ENCODE measurements at regions not wholly inside any gene's neighbourhood (a gene's known extent, or its start where the extent isn't known, plus 50 kb on each side); places are given as distances from the start of the nearest gene placed in this dataset.

- TF ChIP-seq, protein P1, sequence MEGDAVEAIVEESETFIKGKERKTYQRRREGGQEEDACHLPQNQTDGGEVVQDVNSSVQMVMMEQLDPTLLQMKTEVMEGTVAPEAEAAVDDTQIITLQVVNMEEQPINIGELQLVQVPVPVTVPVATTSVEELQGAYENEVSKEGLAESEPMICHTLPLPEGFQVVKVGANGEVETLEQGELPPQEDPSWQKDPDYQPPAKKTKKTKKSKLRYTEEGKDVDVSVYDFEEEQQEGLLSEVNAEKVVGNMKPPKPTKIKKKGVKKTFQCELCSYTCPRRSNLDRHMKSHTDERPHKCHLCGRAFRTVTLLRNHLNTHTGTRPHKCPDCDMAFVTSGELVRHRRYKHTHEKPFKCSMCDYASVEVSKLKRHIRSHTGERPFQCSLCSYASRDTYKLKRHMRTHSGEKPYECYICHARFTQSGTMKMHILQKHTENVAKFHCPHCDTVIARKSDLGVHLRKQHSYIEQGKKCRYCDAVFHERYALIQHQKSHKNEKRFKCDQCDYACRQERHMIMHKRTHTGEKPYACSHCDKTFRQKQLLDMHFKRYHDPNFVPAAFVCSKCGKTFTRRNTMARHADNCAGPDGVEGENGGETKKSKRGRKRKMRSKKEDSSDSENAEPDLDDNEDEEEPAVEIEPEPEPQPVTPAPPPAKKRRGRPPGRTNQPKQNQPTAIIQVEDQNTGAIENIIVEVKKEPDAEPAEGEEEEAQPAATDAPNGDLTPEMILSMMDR (IDR thresholded peaks at IDR 0.05; ENCODE audit: low read depth, low read length), result no peak
- DNase-seq (ENCODE audit: extremely low read depth, low read depth), result no peak
Observed at GRCh38 chr13:64248371-64249065, 2832.9 kb upstream of the PCDH20 start.

DNA sequence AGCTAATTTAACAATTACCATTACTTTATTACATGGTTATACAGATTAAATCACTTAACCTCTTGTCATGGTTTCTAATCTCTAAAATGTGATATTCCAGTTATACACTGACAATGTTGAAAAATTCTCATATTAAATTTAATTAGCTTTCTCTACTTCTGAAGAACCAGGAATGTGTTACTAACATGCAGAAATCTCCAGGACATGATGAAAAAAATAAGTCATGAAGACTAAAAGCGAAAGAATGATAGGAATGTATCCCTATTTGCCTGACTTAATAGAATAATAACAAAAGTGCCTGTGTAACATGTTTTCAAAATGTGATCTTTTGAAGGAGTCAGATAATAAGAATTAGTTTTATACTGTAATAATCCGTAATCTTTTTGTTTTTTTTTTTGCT, 2823.7 kb upstream of the PCDH20 start:
- DNase-seq (ENCODE audit: extremely low read depth, low read depth), result no peak
- TF ChIP-seq, protein P1 (IDR thresholded peaks at IDR 0.05; ENCODE audit: low read depth, low read length), result no peak

DNA sequence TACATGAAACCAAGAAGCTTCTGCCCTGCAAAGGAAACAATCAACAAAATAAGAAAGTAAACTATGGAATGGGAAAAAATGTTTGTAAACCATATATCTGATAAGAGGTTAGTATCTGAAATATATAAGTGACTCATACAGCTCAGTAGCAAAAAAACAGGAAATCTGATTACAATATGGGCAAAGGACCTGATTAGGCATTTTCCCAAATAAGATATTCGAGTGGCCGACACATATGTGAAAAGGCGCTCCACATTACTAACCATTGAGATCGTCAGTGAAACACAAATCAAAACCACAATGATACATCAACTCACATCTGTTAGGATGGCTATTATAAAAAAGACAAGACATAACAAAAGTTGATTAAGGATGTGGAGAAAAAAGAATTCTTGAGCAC, 2818.6 kb upstream of the PCDH20 start:
- no peak for DNase-seq (ENCODE audit: extremely low read depth, low read depth)
- TF ChIP-seq, protein P1 (IDR thresholded peaks at IDR 0.05; ENCODE audit: low read depth, low read length), result no peak

DNA sequence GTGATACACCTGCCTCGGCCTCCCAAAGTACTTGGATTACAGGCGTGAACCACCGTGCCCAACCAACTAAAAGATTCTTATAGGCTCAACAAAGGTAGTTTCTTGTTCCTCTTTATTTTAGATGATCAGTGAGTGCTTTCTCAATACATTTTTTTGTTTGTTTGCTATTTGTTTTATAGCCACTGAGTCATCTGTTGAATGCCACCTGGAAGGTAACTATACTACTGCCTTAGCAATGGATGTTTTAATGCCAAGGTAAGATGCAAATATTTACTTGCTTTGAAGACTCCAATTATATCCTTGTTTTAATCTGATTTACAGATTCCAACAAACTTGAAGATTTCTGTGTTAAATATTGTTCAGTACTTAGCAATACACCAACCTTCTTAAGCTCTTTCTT, 2807.4 kb upstream of the PCDH20 start:
- TF ChIP-seq, protein P1 (IDR thresholded peaks at IDR 0.05; ENCODE audit: low read depth, low read length), result no peak
- no peak for DNase-seq (ENCODE audit: extremely low read depth, low read depth)

- no peak for DNase-seq (ENCODE audit: extremely low read depth, low read depth)
- TF ChIP-seq, protein P1 (IDR thresholded peaks at IDR 0.05; ENCODE audit: low read depth, low read length), result no peak
Observed at GRCh38 chr13:64206430-64207225, 2791.0 kb upstream of the PCDH20 start.

DNA sequence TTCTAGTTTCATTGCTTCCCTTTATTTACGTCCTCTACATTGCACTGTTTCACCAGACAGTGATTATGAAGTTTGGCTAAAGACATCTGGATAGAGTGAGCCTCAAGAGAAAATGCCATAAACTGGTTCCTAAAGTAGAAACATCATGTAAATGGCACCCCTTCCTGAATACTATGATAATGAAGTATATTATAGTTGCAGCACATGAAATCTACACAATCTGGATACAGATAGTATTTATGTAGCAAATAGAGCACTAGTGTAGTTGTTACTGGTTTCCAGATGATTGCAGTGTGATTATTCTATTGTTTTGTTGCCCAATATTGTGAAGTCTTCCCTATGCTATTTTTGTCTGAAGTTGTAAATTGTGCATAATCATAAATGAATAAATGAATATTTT, 2786.9 kb upstream of the PCDH20 start:
- TF ChIP-seq, protein P1 (IDR thresholded peaks at IDR 0.05; ENCODE audit: low read depth, low read length), result no peak
- no peak for DNase-seq (ENCODE audit: extremely low read depth, low read depth)

- no peak for DNase-seq (ENCODE audit: extremely low read depth, low read depth)
- TF ChIP-seq, protein P1 (IDR thresholded peaks at IDR 0.05; ENCODE audit: low read depth, low read length), result no peak
Observed at GRCh38 chr13:64197232-64197631, 2781.6 kb upstream of the PCDH20 start.

Data from AG09319 (cell line).